ENCODE measurements at regions not wholly inside any gene's neighbourhood (a gene's known extent, or its start where the extent isn't known, plus 50 kb on each side); places are given as distances from the start of the nearest gene placed in this dataset.
"Not testable (repeated sequence)": the region's sequence is repeated elsewhere in the genome, so short reads cannot be mapped to it uniquely, and the experiment has no call there.

- DNase-seq, result no peak
Observed at GRCh38 chr5:40274568-40274967, 405.1 kb upstream of the PTGER4 start.

GRCh38 chr5:40273936-40274335 lies 405.8 kb upstream of the PTGER4 start:
- DNase-seq, result no peak

GRCh38 chr5:40271476-40271875 lies 408.2 kb upstream of the PTGER4 start:
- no peak for DNase-seq

DNA sequence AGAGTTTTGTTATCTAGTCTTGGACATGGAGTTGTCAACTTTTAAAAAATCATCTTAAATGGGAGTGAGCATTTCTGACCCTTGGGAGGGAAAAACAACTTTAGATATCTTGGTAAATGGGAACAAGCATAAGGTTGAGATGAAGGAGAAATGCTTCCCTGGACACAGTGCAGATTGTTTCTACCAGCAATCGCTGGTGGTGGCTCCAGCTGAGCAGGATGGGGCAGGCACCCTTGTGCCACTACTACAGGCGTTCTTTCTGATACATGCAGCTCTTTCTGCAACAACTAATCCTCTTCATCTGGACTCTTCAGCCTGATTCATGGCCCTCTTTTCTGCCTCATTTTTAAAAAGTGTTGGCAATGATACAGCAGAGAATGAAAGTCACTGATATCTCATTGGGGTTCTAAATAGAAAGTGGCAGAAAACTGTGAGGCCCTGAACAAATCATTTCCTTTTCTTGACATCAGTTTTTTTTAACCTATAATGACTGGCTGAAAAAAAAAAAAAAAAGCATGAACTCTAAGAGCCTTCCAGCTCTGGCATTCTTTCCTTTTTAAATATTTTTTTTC lies 409.4 kb upstream of the PTGER4 start:
- no peak for DNase-seq

DNA sequence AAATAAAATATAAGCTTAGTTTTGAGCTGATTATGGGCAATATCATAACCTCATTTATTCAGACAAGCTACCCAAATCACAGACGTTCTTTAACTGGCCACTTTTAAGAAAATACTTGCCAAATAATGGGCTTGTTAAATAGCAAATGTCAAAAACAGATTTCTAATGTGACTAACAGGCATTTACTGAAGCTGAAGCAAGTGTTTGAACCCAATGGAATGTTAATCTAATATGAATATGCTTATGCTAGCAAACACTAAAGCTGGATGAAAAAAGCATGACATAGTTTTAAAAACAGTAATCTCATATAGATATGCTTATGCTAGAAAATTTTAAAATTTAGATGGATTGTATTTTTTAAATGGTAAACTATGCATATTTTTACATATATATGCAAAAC lies 411.6 kb upstream of the PTGER4 start:
- DNase-seq, result no peak

GRCh38 chr5:40266952-40267351 lies 412.8 kb upstream of the PTGER4 start:
- DNase-seq, result no peak

DNA sequence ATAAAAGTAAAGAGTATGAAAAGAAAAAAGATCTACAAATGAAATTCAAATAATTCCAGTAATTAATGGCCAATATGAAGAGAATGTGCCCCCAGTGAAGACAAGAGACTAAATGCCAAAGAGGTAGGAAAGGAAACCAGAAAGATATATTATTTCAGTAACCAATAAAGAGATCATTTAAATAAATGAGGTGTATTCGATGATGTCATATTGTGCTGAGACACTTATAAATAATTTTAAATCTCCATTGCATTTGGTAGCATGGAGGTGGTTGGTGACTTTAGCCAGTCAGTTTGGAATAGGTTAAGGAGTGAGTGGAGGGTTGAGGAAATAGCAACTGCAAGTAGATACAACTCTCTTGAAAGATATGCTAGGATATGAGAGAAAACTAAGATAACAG lies 417.7 kb upstream of the PTGER4 start:
- no peak for DNase-seq

GRCh38 chr5:40260361-40260760 lies 419.4 kb upstream of the PTGER4 start:
- DNase-seq, result no peak

DNA sequence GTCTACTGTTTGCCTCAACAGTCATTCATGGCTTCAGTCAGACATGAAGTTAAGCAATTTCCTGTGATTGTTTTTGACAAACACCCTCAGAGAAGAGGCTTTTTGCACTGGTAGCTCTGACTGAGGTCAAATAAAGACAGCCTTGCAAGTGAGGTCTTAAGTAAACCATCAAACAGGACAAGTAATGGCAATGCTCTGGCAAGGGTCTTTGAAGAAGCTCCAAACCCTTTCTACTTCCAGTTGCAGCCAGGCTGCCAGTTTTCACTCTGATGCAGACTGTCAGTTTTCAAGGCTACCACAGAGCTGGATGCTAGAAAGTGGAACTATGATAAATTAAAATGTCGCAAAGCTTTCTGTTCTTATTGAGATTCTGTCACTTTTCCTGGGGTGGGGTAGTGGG lies 421.5 kb upstream of the PTGER4 start:
- no peak for DNase-seq

DNA sequence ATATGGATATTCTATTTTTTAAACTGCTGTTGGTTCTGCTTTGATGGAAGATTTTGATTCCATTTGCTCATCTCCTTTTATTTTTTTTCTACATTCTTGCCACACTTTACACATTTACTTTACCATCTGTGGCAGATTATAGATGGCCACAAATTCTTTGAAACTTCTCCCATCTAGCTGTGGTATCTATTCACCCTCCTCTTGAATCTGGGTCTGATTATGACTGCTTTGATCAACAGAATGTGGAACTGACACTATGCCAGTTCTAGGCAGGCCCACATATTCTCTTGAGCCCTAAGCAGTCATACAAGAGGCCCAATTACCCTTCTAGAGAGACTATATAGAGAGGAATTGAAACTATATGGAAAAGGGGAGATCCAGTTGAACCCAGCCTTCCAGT lies 439.0 kb upstream of the PTGER4 start:
- DNase-seq, result no peak

DNA sequence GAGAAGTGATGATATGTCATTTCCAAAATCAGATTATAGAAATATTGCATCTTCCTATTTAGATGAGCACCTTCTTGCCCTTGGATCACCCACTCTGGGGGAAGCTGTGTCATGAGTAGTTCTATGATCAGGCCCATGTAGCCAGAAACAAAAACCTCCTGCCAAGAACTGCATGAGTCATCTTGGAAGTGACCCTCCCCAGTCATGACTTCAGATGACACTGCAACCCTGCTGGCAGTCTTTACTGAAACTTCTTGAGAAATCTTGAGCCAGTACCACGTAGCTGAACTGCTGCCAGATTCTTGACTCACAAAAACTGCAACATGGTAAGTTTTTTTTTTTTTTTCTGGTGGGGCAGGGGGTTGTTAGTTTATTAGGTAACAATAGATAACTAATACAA lies 439.6 kb upstream of the PTGER4 start:
- no peak for DNase-seq

- no peak for DNase-seq
Observed at GRCh38 chr5:40238066-40238745, 441.5 kb upstream of the PTGER4 start.

- DNase-seq, result no peak
Observed at GRCh38 chr5:40235471-40236400, 444.0 kb upstream of the PTGER4 start.

DNA sequence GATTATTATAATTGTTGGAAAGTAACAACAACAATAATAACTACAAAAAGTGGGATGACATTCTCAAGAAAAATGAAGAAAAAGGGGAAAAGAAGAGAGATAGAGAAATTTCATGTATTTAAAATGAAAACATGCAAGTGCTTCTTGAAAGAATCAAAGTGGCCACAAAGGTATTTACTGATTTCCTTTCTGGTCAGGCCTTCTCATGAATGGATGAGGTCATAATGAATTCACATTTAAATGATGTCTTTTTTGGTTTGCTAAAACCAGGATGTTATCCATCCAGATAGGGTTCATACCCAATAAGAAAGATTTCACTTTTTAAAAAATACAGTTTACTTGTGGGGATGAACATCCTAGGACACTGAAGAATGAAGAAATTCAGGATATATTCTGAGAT lies 446.4 kb upstream of the PTGER4 start:
- no peak for DNase-seq

- no peak for DNase-seq
Observed at GRCh38 chr5:40227931-40228330, 451.8 kb upstream of the PTGER4 start.

GRCh38 chr5:40227366-40227765 lies 452.3 kb upstream of the PTGER4 start:
- no peak for DNase-seq

- DNase-seq, result no peak
Observed at GRCh38 chr5:40226906-40227305, 452.8 kb upstream of the PTGER4 start.

DNA sequence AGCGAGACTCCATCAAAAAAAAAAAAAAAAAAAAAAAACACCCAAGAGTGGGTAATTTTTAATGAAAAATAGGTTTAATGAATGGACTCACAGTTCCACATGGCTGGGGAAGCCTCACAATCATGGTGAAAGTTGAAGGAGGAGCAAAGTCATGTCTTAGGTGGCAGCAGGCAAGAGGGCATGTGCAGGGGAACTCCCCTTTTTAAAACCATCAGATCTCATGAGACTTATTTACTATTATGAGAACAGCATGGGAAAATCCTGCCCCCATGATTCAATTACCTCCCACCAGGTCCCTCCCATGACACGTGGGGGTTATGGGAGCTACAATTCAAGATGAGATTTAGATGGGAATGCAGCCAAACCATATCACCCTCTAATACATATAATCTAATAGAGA lies 454.6 kb upstream of the PTGER4 start:
- not testable (repeated sequence) for DNase-seq

GRCh38 chr5:40224421-40224820 lies 455.3 kb upstream of the PTGER4 start:
- no peak for DNase-seq

- DNase-seq, result no peak
Observed at GRCh38 chr5:40223884-40224402, 455.8 kb upstream of the PTGER4 start.

- DNase-seq, result no peak
Observed at GRCh38 chr5:40221796-40222195, 457.9 kb upstream of the PTGER4 start.

GRCh38 chr5:40221255-40221654 lies 458.5 kb upstream of the PTGER4 start:
- DNase-seq, result no peak

DNA sequence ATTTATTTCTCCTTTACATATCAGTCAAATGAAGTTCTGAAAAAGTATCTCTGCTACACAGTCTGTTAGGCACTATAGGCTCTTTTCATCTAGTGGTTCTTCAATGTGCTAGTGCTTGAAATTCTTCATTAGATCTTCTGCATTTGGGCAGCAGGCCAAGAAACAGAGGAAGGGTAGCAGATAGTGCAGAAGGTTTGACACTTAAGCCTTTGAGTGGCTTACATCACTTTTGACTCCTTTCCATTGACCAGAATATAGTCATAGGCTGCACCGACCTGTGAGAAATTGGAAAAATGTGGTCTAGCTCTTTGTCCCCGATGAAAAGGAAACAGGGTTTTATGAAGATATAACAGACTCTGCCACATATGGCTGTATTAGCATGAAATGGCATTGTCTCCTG lies 459.5 kb upstream of the PTGER4 start:
- no peak for DNase-seq

DNA sequence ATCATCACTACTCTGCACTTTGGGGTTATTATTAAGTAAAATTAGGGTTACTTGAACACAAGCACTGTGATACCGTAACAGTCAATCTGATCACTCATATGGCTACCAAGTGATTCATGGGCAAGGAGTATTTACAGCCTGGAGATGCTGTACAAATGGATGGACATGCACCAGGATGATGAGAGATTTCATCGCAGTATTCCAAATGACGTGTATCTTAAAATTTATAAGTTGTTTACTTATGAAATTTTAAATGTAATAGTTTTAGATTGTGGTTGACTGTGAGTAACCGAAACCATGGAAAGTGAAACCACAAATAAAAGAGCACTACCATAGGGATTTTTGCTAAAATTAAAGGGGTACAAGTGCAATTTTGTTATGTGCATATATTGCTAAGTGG lies 462.2 kb upstream of the PTGER4 start:
- no peak for DNase-seq

All from NCI-H1417 (cell line).